K562 (cell line): ENCODE measurements at regions not wholly inside any gene's neighbourhood (a gene's known extent, or its start where the extent isn't known, plus 50 kb on each side); places are given as distances from the start of the nearest gene placed in this dataset.

Source experiments
- ATAC-seq: fragments of 200-7000 bp; cut with Tn5 transposase; 3 replicates; pipeline ENCODE4 v1.9.1; 2020; ENCODE audit warnings: moderate library complexity
- BruUV-seq: library from RNA; stranded (reverse); fragments of 400-500 nt; replicated peaks from 2 replicates; lab custom pipeline; 2021; lab: Mats Ljungman, UMichigan
- CTCF ChIA-PET: fragments of 300-600 bp; formaldehyde crosslinking; extraction: SDS; loops from one replicate; lab custom pipeline; 2021; ENCODE audit warnings: low intra/inter-chr PET ratio; lab: Yijun Ruan, JAX
- POLR2A ChIA-PET: fragments of 300-600, 350-650 bp; sonication (Branson Sonifier 250); formaldehyde crosslinking; extraction: SDS; loops from one replicate; lab custom pipeline; 2021; ENCODE audit warnings: antibody characterized with exemption, inconsistent platforms; lab: Yijun Ruan, JAX
- DNase-seq, 4 experiments: peaks; one replicate each; pipeline versions ENCODE4 v3.0.0 to v3.0.0-alpha.2; 2011 to 2018; ENCODE audit warnings: low spot score in 3 of 4, mixed read lengths in 3 of 4; ENCODE audit errors: extremely low read depth in 1 of 4
- FAIRE-seq: peaks from 2 replicates; lab custom pipeline; 2011; peaks lifted over from hg19 to GRCh38; lab: Jason Lieb, UNC
- H2AFZ ChIP-seq: 2 replicates; pipeline ENCODE4 v1.6.0; 2011; ENCODE audit warnings: low read depth, low read length, control low read depth, inconsistent platforms
- H3K27ac ChIP-seq: fragments of 200-600 bp; 3 replicates; pipeline ENCODE4 v1.8.0; 2011; ENCODE audit warnings: low read depth, mild to moderate bottlenecking, control low read depth, inconsistent platforms, low read length, moderate library complexity, mixed read lengths; ENCODE audit errors: extremely low read depth
- H3K27me3 ChIP-seq, 2 experiments: fragments of 300-600 bp in 1 of 2; 2 replicates in 1 of 2; 3 replicates in 1 of 2; pipeline versions ENCODE4 v1.6.0 to v1.8.0; 2011; ENCODE audit warnings: inconsistent platforms in 2 of 2, low read length in 2 of 2, mild to moderate bottlenecking in 1 of 2, mixed read lengths in 1 of 2, moderate library complexity in 1 of 2; ENCODE audit not compliant: control insufficient read depth in 2 of 2, insufficient read depth in 2 of 2
- H3K36me3 ChIP-seq: fragments of 300-600 bp; 3 replicates; pipeline ENCODE4 v1.8.0; 2011; ENCODE audit warnings: mild to moderate bottlenecking, low read length, inconsistent platforms; ENCODE audit not compliant: control insufficient read depth, insufficient read depth
- H3K4me1 ChIP-seq, 2 experiments: fragments of 200-600 bp in 1 of 2; replicated peaks in 1 of 2; 2 replicates in 1 of 2; 3 replicates in 1 of 2; pipeline versions ENCODE4 v1.5.1 to v1.8.0; 2011; ENCODE audit warnings: inconsistent platforms in 2 of 2, low read length in 2 of 2, mild to moderate bottlenecking in 1 of 2, mixed read lengths in 1 of 2, moderate library complexity in 1 of 2; ENCODE audit not compliant: control insufficient read depth in 2 of 2, insufficient read depth in 2 of 2
- H3K4me2 ChIP-seq: 2 replicates; pipeline ENCODE4 v1.6.1; 2011; ENCODE audit warnings: low read length, control low read depth, inconsistent platforms, mixed read lengths; ENCODE audit not compliant: insufficient read depth
- H3K4me3 ChIP-seq: fragments of 200-600 bp; sonication (generic), shearing (Covaris generic); 2 replicates; pipeline ENCODE4 v1.5.1; 2016; ENCODE audit warnings: control low read depth, inconsistent platforms
- H3K79me2 ChIP-seq: fragments of 200-600 bp; 3 replicates; pipeline ENCODE4 v1.8.0; 2011; ENCODE audit warnings: low read length, inconsistent platforms; ENCODE audit not compliant: control insufficient read depth, insufficient read depth
- H3K9ac ChIP-seq, 2 experiments: 2 replicates each; pipeline versions ENCODE4 v1.6.0 to v1.6.1; 2011; ENCODE audit warnings: low read depth in 2 of 2, low read length in 2 of 2, control low read depth in 1 of 2, inconsistent platforms in 1 of 2, mild to moderate bottlenecking in 1 of 2, mixed read lengths in 1 of 2; ENCODE audit not compliant: insufficient read depth in 1 of 2
- H3K9me1 ChIP-seq: one replicate; pipeline ENCODE4 v1.6.0; 2011; ENCODE audit warnings: inconsistent platforms, mild to moderate bottlenecking, low read length, moderate library complexity; ENCODE audit not compliant: control insufficient read depth, insufficient read depth
- H3K9me3 ChIP-seq: replicated peaks from 2 replicates; pipeline ENCODE4 v1.5.1; 2011; ENCODE audit warnings: low read depth, low read length, inconsistent platforms; ENCODE audit not compliant: control insufficient read depth, insufficient read depth
- H4K20me1 ChIP-seq: replicated peaks from 2 replicates; pipeline ENCODE4 v1.6.1; 2011; ENCODE audit warnings: low read length, inconsistent platforms, mixed read lengths; ENCODE audit not compliant: control insufficient read depth, insufficient read depth
- ARHGAP35 ChIP-seq: fragments of 450-650 bp; IDR thresholded peaks from 2 replicates; pipeline ENCODE4 v1.6.1; 2018; ENCODE audit not compliant: partially characterized antibody
- CXXC5 ChIP-seq: fragments of 250-450 bp; sonication (Bioruptor Pico); IDR thresholded peaks from 2 replicates; pipeline ENCODE4 v1.8.0; 2022; ENCODE audit warnings: inconsistent platforms, mild to moderate bottlenecking, moderate library complexity
- PBX2 ChIP-seq, 2 experiments: IDR thresholded peaks in 1 of 2; conservative IDR thresholded peaks in 1 of 2; 2 replicates each; pipeline ENCODE4 v1.6.1; 2016; ENCODE audit warnings: low read depth in 2 of 2, mild to moderate bottlenecking in 1 of 2, missing compliant biosample characterization in 1 of 2, missing genetic modification characterization in 1 of 2, moderate library complexity in 1 of 2
- RBM25 ChIP-seq: fragments of 200-400 bp; formaldehyde crosslinking; IDR thresholded peaks from 2 replicates; pipeline ENCODE4 v1.6.1; 2018; ENCODE audit warnings: low read length, low read depth, moderate library complexity; ENCODE audit not compliant: severe bottlenecking
- TOE1 ChIP-seq, 2 experiments: fragments of 450-650 bp in 1 of 2; sonication (generic) in 1 of 2; formaldehyde crosslinking in 1 of 2; IDR thresholded peaks; 2 replicates each; pipeline versions ENCODE4 v1.7.1 to v1.8.0; 2016 to 2022; ENCODE audit warnings: borderline replicate concordance in 2 of 2, mild to moderate bottlenecking in 2 of 2, antibody characterized with exemption in 1 of 2, inconsistent platforms in 1 of 2, low read depth in 1 of 2, missing genetic modification reagents in 1 of 2, moderate library complexity in 1 of 2
- ZNF24 ChIP-seq: fragments of 450-650 bp; IDR thresholded peaks from 2 replicates; pipeline ENCODE4 v1.6.1; 2016
- WGBS: fragments of 100-300 bp; shearing (Covaris generic); methylation state at CpG from one replicate; pipeline ENCODE4 v1.1.6; 2016; ENCODE audit warnings: low coverage, mixed read lengths; ENCODE audit not compliant: insufficient coverage; ENCODE audit errors: missing lambda C conversion rate; 5-methylcytosine and 5-hydroxymethylcytosine counted together
- in situ Hi-C: fragments of 300-500 bp; cut with MboI; formaldehyde crosslinking; loops from 4 replicates; pipeline ENCODE4 v1.15.0; 2018; ENCODE audit warnings: inconsistent platforms, mixed read lengths
- intact Hi-C: fragments of 100-400 bp; cut with micrococcal nuclease; formaldehyde crosslinking; loops from 2 replicates; pipeline ENCODE4 v1.14.2; 2022
- TF ChIP-seq, protein P1 (sequence below): fragments of 250-450 bp; sonication (Bioruptor Pico); IDR thresholded peaks from 2 replicates; pipeline ENCODE4 v1.4.0; 2020; ENCODE audit warnings: borderline replicate concordance

- Histone ChIP-seq H2AFZ (no peak overlapping the region), H3K79me2 (no peaks in the 10 kb centered on the region), H3K9me3 (no peaks in the 10 kb centered on the region; the same call in 1 of the 2 replicates), H3K9me1 (no peaks in the 10 kb centered on the region), H3K4me3 (no peak overlapping the region), H3K9ac (no peak overlapping the region), H3K36me3 (no peaks in the 10 kb centered on the region), H3K4me1 (no peaks in the 10 kb centered on the region), H4K20me1 (no peaks in the 10 kb centered on the region), H3K27ac (no peak overlapping the region), H3K27me3 (no peaks in the 10 kb centered on the region), H3K4me2 (no peak overlapping the region)
- ATAC-seq (no peak), DNase-seq (no peak), FAIRE-seq (no peak)
- CTCF ChIA-PET = no interaction called here
- in situ Hi-C loops = no loop called here
- intact Hi-C loops = no loop called here
- POLR2A ChIA-PET = no interaction called here
- TF ChIP-seq ARHGAP35 = no peak
- TF ChIP-seq TOE1 (IDR thresholded peaks at IDR 0.05; ENCODE audit: borderline replicate concordance) = no peak
- TF ChIP-seq TOE1 (CRISPR knock-in tag; IDR thresholded peaks at IDR 0.05; ENCODE audit: borderline replicate concordance, low read depth) = no peak
- TF ChIP-seq CXXC5 (CRISPR knock-in tag) = no peak
- TF ChIP-seq ZNF24 = no peak
- TF ChIP-seq, protein P1, sequence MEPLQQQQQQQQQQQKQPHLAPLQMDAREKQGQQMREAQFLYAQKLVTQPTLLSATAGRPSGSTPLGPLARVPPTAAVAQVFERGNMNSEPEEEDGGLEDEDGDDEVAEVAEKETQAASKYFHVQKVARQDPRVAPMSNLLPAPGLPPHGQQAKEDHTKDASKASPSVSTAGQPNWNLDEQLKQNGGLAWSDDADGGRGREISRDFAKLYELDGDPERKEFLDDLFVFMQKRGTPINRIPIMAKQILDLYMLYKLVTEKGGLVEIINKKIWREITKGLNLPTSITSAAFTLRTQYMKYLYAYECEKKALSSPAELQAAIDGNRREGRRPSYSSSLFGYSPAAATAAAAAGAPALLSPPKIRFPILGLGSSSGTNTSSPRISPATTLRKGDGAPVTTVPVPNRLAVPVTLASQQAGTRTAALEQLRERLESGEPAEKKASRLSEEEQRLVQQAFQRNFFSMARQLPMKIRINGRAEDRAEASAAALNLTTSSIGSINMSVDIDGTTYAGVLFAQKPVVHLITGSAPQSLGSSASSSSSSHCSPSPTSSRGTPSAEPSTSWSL (CRISPR knock-in tag) = no peak
- TF ChIP-seq PBX2 (CRISPR knock-in tag; IDR thresholded peaks at IDR 0.05; ENCODE audit: low read depth) = no peak
- no peak for TF ChIP-seq PBX2 (tag; conservative IDR thresholded peaks at IDR 0.05; ENCODE audit: low read depth)
- TF ChIP-seq RBM25 = no peak
- 0% methylated on average over 1 of the region's 1 CpG for WGBS
- BruUV-seq = no TSS peak
These were observed 440.4 kb downstream of the CCDC85A start for GRCh38 chr2:56624181-56624580.
